HG03342 (cell line): ENCODE measurements at regions not wholly inside any gene's neighbourhood (a gene's known extent, or its start where the extent isn't known, plus 50 kb on each side); places are given as distances from the start of the nearest gene placed in this dataset.

Experiments used
- ATAC-seq: cut with Tn5 transposase; IDR thresholded peaks from one replicate; pipeline ENCODE4 v1.9.1; 2021; ENCODE audit warnings: mild to moderate bottlenecking, moderate library complexity; ENCODE audit not compliant: unreplicated experiment

GRCh38 chr22:48001101-48001500 is 1238.7 kb downstream of the TBC1D22A start:
- ATAC-seq, result no peak

- ATAC-seq, result no peak
Measured at GRCh38 chr22:47997612-47998011, 1235.2 kb downstream of the TBC1D22A start.

GRCh38 chr22:47997052-47997590 is 1234.7 kb downstream of the TBC1D22A start:
- no peak for ATAC-seq

- ATAC-seq, result no peak
Measured at GRCh38 chr22:47996446-47996857, 1234.0 kb downstream of the TBC1D22A start.

GRCh38 chr22:47995718-47996117 is 1233.3 kb downstream of the TBC1D22A start:
- no peak for ATAC-seq

GRCh38 chr22:47995264-47995627 is 1232.8 kb downstream of the TBC1D22A start:
- no peak for ATAC-seq

GRCh38 chr22:47994601-47995263 is 1232.3 kb downstream of the TBC1D22A start:
- ATAC-seq, result no peak

- ATAC-seq, result no peak
Measured at GRCh38 chr22:47994045-47994444, 1231.6 kb downstream of the TBC1D22A start.

GRCh38 chr22:47990481-47990880 is 1228.0 kb downstream of the TBC1D22A start:
- no peak for ATAC-seq

GRCh38 chr22:47987885-47988515 is 1225.5 kb downstream of the TBC1D22A start:
- no peak for ATAC-seq

GRCh38 chr22:47976219-47976618 is 1213.8 kb downstream of the TBC1D22A start:
- no peak for ATAC-seq

GRCh38 chr22:47967831-47968230 is 1205.4 kb downstream of the TBC1D22A start:
- ATAC-seq, result no peak

- no peak for ATAC-seq
Measured at GRCh38 chr22:47966316-47966715, 1203.9 kb downstream of the TBC1D22A start.

GRCh38 chr22:47965896-47966295 is 1203.4 kb downstream of the TBC1D22A start:
- no peak for ATAC-seq

- no peak for ATAC-seq
Measured at GRCh38 chr22:47965066-47965465, 1202.6 kb downstream of the TBC1D22A start.

GRCh38 chr22:47963660-47964059 is 1201.2 kb downstream of the TBC1D22A start:
- ATAC-seq, result no peak

GRCh38 chr22:47957649-47958048 is 1195.2 kb downstream of the TBC1D22A start:
- ATAC-seq, result no peak

- ATAC-seq, result no peak
Measured at GRCh38 chr22:47954107-47954506, 1191.7 kb downstream of the TBC1D22A start.

GRCh38 chr22:47944941-47945340 is 1182.5 kb downstream of the TBC1D22A start:
- no peak for ATAC-seq

GRCh38 chr22:47943729-47944700 is 1181.6 kb downstream of the TBC1D22A start:
- no peak for ATAC-seq

GRCh38 chr22:47940211-47940610 is 1177.8 kb downstream of the TBC1D22A start:
- no peak for ATAC-seq
